Esophagus squamous epithelium (tissue), 4 donors: ENCODE measurements at regions not wholly inside any gene's neighbourhood (a gene's known extent, or its start where the extent isn't known, plus 50 kb on each side); places are given as distances from the start of the nearest gene placed in this dataset.

Experiments
- POLR2A ChIP-seq, 4 donors: fragments of 450-650 bp; IDR thresholded peaks; one replicate each; pipeline ENCODE4 v1.6.1; 2017; ENCODE audit warnings: antibody characterized with exemption in 4 of 4, mild to moderate bottlenecking in 4 of 4, moderate library complexity in 3 of 4
- TF ChIP-seq, protein P1 (sequence below), 6 experiments: fragments of 450-650 bp in 4 of 6; fragments of 200-600 bp in 2 of 6; sonication (generic) in 2 of 6; IDR thresholded peaks; one replicate each; pipeline ENCODE4 v1.5.1; 2016 to 2019; ENCODE audit warnings: antibody characterized with exemption in 6 of 6, mild to moderate bottlenecking in 4 of 6, moderate library complexity in 4 of 6

- TF ChIP-seq, protein P1, sequence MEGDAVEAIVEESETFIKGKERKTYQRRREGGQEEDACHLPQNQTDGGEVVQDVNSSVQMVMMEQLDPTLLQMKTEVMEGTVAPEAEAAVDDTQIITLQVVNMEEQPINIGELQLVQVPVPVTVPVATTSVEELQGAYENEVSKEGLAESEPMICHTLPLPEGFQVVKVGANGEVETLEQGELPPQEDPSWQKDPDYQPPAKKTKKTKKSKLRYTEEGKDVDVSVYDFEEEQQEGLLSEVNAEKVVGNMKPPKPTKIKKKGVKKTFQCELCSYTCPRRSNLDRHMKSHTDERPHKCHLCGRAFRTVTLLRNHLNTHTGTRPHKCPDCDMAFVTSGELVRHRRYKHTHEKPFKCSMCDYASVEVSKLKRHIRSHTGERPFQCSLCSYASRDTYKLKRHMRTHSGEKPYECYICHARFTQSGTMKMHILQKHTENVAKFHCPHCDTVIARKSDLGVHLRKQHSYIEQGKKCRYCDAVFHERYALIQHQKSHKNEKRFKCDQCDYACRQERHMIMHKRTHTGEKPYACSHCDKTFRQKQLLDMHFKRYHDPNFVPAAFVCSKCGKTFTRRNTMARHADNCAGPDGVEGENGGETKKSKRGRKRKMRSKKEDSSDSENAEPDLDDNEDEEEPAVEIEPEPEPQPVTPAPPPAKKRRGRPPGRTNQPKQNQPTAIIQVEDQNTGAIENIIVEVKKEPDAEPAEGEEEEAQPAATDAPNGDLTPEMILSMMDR (IDR thresholded peaks at IDR 0.05), result no peak
- no peak for TF ChIP-seq POLR2A (IDR thresholded peaks at IDR 0.05)
These were observed 86.9 kb upstream of the FLRT2 start for GRCh38 chr14:85442996-85443395.
